ENCODE measurements at regions not wholly inside any gene's neighbourhood (a gene's known extent, or its start where the extent isn't known, plus 50 kb on each side); places are given as distances from the start of the nearest gene placed in this dataset.

DNA sequence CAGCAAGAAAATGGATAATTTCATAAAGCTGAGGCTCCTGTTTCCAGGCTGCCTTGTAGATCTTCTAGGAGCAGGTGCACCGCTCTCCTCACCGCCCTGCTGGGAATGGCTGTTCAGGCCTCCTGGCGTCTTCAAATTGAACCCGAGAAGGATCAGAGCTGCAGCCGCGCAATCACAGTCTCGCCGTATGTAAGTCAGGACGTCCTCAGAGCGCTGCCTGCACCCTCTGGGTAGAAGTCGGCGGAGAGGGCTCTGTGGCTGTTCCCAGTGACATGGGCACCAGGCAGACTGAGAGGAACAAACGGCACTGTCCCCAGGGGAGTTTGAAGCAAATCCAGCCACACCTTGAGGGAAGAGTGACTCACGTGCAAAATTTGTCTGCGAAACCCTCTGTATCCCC lies 476.9 kb downstream of the TCERG1L start:
- TF ChIP-seq, protein P1, sequence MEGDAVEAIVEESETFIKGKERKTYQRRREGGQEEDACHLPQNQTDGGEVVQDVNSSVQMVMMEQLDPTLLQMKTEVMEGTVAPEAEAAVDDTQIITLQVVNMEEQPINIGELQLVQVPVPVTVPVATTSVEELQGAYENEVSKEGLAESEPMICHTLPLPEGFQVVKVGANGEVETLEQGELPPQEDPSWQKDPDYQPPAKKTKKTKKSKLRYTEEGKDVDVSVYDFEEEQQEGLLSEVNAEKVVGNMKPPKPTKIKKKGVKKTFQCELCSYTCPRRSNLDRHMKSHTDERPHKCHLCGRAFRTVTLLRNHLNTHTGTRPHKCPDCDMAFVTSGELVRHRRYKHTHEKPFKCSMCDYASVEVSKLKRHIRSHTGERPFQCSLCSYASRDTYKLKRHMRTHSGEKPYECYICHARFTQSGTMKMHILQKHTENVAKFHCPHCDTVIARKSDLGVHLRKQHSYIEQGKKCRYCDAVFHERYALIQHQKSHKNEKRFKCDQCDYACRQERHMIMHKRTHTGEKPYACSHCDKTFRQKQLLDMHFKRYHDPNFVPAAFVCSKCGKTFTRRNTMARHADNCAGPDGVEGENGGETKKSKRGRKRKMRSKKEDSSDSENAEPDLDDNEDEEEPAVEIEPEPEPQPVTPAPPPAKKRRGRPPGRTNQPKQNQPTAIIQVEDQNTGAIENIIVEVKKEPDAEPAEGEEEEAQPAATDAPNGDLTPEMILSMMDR (IDR thresholded peaks at IDR 0.05; ENCODE audit: unreplicated experiment) = no peak
- intact Hi-C loops (cut with micrococcal nuclease; ENCODE audit: unreplicated experiment) = no loop called here
- DNase-seq = no peak
- Mint-ChIP-seq H3K9me3 (ENCODE audit: low read depth, unreplicated experiment) (peaks cover 10% of the 10 kb centered on the region), H3K36me3 (ENCODE audit: insufficient read depth, unreplicated experiment) (no peaks in the 10 kb centered on the region), H3K27me3 (ENCODE audit: unreplicated experiment) (no peaks in the 10 kb centered on the region), H3K27ac (ENCODE audit: unreplicated experiment) (no peak overlapping the region), H3K4me3 (ENCODE audit: low read depth, unreplicated experiment) (no peak overlapping the region), H3K4me1 (ENCODE audit: low read depth, unreplicated experiment) (no peaks in the 10 kb centered on the region)
- no TSS peak for BruUV-seq (replicated peaks)
- CTCF ChIA-PET = no interaction called here

DNA sequence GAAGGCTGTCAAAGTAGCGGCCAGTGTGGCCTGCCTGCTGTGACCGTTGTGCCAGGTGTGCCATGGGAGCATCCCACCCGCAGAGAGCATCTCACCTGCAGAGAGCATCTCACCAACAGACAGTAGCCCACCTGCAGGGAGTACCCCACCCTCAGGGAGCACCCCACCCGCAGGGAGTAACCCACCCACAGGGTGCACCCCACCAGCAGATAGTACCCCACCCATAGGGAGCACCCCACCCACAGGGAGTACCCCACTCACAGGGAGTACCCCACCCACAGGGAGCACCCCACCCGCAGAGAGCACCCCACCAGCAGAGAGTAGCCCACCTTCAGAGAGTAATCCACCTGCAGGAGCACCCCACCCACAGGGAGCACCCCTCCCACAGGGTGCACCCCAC lies 476.5 kb downstream of the TCERG1L start:
- Mint-ChIP-seq H3K27ac (ENCODE audit: unreplicated experiment) (no peak overlapping the region), H3K27me3 (ENCODE audit: unreplicated experiment) (no peaks in the 10 kb centered on the region), H3K4me3 (ENCODE audit: low read depth, unreplicated experiment) (no peak overlapping the region), H3K9me3 (ENCODE audit: low read depth, unreplicated experiment) (peaks cover 8% of the 10 kb centered on the region), H3K36me3 (ENCODE audit: insufficient read depth, unreplicated experiment) (no peaks in the 10 kb centered on the region), H3K4me1 (ENCODE audit: low read depth, unreplicated experiment) (no peaks in the 10 kb centered on the region)
- TF ChIP-seq, protein P1 (IDR thresholded peaks at IDR 0.05; ENCODE audit: unreplicated experiment) = no peak
- intact Hi-C loops (cut with micrococcal nuclease; ENCODE audit: unreplicated experiment) = no loop called here
- CTCF ChIA-PET = no interaction called here
- DNase-seq = no peak
- BruUV-seq (replicated peaks) = no TSS peak

DNA sequence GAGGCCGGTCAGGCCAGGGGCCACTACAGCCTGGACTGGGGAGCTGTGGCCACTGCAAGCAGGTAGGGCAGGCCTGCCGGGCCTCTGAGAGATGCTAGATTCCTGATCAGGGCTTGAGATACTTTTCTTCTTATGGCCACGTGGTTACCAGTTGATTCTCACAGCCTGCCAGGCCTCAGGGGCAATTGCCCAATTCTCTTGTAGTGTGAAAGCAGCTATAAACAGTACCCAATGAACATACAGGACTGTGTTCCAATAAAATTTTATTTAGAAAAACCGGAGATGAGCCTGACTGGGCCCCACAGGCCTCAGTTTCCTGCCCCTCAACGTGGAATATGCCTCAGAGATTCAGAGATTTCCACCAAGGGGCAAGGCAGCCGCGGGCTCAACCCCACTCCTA lies 475.2 kb downstream of the TCERG1L start:
- Mint-ChIP-seq H3K4me1 (ENCODE audit: low read depth, unreplicated experiment) (no peaks in the 10 kb centered on the region), H3K9me3 (ENCODE audit: low read depth, unreplicated experiment) (peaks cover 7% of the 10 kb centered on the region), H3K27me3 (ENCODE audit: unreplicated experiment) (no peaks in the 10 kb centered on the region), H3K27ac (ENCODE audit: unreplicated experiment) (no peak overlapping the region), H3K36me3 (ENCODE audit: insufficient read depth, unreplicated experiment) (no peaks in the 10 kb centered on the region), H3K4me3 (ENCODE audit: low read depth, unreplicated experiment) (no peak overlapping the region)
- DNase-seq = no peak
- CTCF ChIA-PET = no interaction called here
- no TSS peak for BruUV-seq (replicated peaks)
- intact Hi-C loops (cut with micrococcal nuclease; ENCODE audit: unreplicated experiment) = no loop called here
- TF ChIP-seq, protein P1 (IDR thresholded peaks at IDR 0.05; ENCODE audit: unreplicated experiment) = no peak

DNA sequence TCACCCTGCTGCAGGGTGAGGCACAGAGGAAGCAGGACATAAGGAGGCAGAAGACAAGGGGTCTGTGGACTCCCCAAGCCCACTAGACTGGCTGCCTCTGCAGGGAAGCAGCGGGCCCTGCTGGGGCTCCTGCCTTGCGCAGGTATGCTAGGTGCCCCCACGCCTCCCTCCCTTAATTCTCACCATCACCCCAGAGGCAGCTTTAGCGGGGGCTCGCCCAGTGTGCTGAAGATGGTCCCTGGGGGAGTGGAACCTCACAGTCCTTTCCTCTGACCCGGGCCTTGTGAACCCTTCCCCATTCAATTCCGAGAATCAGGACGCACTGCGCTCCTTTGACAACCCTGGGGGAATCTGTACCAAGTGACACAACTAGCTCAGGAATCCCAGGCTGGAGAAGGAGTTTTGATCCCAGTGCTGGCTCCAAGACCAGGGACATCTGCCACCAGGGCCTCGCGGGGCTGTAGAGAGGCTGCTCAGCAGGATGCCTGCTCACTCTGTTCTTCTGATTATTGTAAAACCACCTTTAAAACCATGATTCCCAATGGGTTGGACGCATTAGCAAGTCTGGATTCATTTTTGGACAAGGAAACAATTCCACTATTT lies 468.4 kb downstream of the TCERG1L start:
- BruUV-seq (replicated peaks) = no TSS peak

More for the DNA sequence above, 468.4 kb downstream of the TCERG1L start:
- Mint-ChIP-seq H3K4me1 (ENCODE audit: low read depth, unreplicated experiment) (no peaks in the 10 kb centered on the region), H3K9me3 (ENCODE audit: low read depth, unreplicated experiment) (peaks cover 9% of the 10 kb centered on the region), H3K4me3 (ENCODE audit: low read depth, unreplicated experiment) (no peak overlapping the region), H3K27me3 (ENCODE audit: unreplicated experiment) (no peaks in the 10 kb centered on the region), H3K27ac (ENCODE audit: unreplicated experiment) (no peak overlapping the region), H3K36me3 (ENCODE audit: insufficient read depth, unreplicated experiment) (no peaks in the 10 kb centered on the region)
- CTCF ChIA-PET = no interaction called here
- no peak for DNase-seq
- TF ChIP-seq, protein P1 (IDR thresholded peaks at IDR 0.05; ENCODE audit: unreplicated experiment) = no peak
- intact Hi-C loops (cut with micrococcal nuclease; ENCODE audit: unreplicated experiment) = no loop called here
